ENCODE measurements at regions not wholly inside any gene's neighbourhood (a gene's known extent, or its start where the extent isn't known, plus 50 kb on each side); places are given as distances from the start of the nearest gene placed in this dataset.
A peak's percentile ranks its signal among the peaks of the same experiment; 100 is the strongest.
"Not testable (repeated sequence)": the region's sequence is repeated elsewhere in the genome, so short reads cannot be mapped to it uniquely, and the experiment has no call there.

DNA sequence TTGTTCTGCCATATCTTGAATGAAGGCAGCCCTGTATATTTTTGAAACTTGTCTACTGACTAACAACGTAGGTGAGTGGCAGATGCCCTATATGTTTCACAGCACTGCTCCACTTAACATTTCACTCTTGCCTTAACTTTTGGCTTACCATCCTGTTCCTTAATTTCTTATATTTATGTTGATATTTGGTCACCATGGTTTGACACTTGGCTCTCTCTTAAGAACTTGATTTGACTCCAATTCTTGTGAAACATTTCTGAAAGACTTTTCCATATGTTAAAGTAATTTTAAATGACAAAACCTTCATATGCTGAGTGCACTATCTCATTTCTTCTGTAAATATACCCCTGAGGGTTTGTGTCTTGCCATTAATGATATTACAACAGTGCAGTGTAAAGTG is 434.3 kb upstream of the IMPG1 start:
- H3K9ac ChIP-seq (ENCODE audit: low read depth, low read length) = no peak overlapping the region
- no peak overlapping the region for H2AFZ ChIP-seq (ENCODE audit: low read depth, low read length)
- H3K79me2 ChIP-seq (ENCODE audit: insufficient read depth, low read length) = no peaks in the 10 kb centered on the region
- H3K4me2 ChIP-seq (ENCODE audit: insufficient read depth, low read length) = no peak overlapping the region
- H3K36me3 ChIP-seq (ENCODE audit: insufficient read depth, low read length) = no peaks in the 10 kb centered on the region
- H3K9me3 ChIP-seq (ENCODE audit: insufficient read depth, low read length, severe bottlenecking) = no peaks in the 10 kb centered on the region
- TF ChIP-seq EZH2 (IDR thresholded peaks at IDR 0.05; ENCODE audit: borderline replicate concordance, low read depth, low read length, severe bottlenecking) (no peak), CTCF (IDR thresholded peaks at IDR 0.05; ENCODE audit: borderline replicate concordance, extremely low read depth, low read length, poor library complexity, severe bottlenecking) (no peak)
- H3K4me1 ChIP-seq (ENCODE audit: insufficient read depth, low read length) = no peaks in the 10 kb centered on the region
- no peaks in the 10 kb centered on the region for H3K27me3 ChIP-seq (ENCODE audit: insufficient read depth, low read length, poor library complexity)
- no peak overlapping the region for H3K27ac ChIP-seq (ENCODE audit: low read length)
- no peak overlapping the region for H3K4me3 ChIP-seq (ENCODE audit: low read depth in 1 of 2, low read length in 2 of 2)
- ATAC-seq (ENCODE audit: insufficient read depth, low read depth) (no peak), DNase-seq (no peak)
- H4K20me1 ChIP-seq (ENCODE audit: insufficient read depth, low read length) = no peaks in the 10 kb centered on the region

DNA sequence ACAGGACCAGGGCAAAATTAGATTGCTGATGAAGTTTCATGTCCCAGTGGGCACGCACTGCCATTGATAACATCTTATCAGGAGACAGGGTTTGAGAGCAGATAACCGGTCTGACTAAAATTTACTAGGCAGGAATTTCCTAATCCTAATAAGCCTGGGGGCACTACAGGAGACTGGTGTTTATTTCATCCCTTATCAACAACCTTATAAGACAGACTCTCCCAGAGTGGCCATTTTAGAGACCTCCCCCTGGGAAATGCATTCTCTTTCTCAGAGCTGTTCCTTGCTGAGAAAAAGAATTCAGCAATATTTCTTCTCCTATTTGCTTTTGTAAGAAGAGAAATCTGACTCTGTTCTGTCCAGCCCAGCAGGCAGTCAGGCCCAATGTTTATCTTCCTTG is 423.4 kb upstream of the IMPG1 start:
- no peaks in the 10 kb centered on the region for H3K4me1 ChIP-seq (ENCODE audit: insufficient read depth, low read length)
- no peaks in the 10 kb centered on the region for H4K20me1 ChIP-seq (ENCODE audit: insufficient read depth, low read length)
- H3K9ac ChIP-seq (ENCODE audit: low read depth, low read length) = no peak overlapping the region
- no peak overlapping the region for H2AFZ ChIP-seq (ENCODE audit: low read depth, low read length)
- H3K27me3 ChIP-seq (ENCODE audit: insufficient read depth, low read length, poor library complexity) = no peaks in the 10 kb centered on the region
- H3K4me2 ChIP-seq (ENCODE audit: insufficient read depth, low read length) = no peak overlapping the region
- ATAC-seq (ENCODE audit: insufficient read depth, low read depth) = no peak
- no peaks in the 10 kb centered on the region for H3K9me3 ChIP-seq (ENCODE audit: insufficient read depth, low read length, severe bottlenecking)
- H3K4me3 ChIP-seq (ENCODE audit: low read depth in 1 of 2, low read length in 2 of 2) = no peak overlapping the region
- H3K79me2 ChIP-seq (ENCODE audit: insufficient read depth, low read length) = no peaks in the 10 kb centered on the region
- H3K27ac ChIP-seq (ENCODE audit: low read length) = no peak overlapping the region
- DNase-seq = peak; percentile 5
- no peaks in the 10 kb centered on the region for H3K36me3 ChIP-seq (ENCODE audit: insufficient read depth, low read length)
- TF ChIP-seq EZH2 (IDR thresholded peaks at IDR 0.05; ENCODE audit: borderline replicate concordance, low read depth, low read length, severe bottlenecking) = no peak
- no peak for TF ChIP-seq CTCF (IDR thresholded peaks at IDR 0.05; ENCODE audit: borderline replicate concordance, extremely low read depth, low read length, poor library complexity, severe bottlenecking)

DNA sequence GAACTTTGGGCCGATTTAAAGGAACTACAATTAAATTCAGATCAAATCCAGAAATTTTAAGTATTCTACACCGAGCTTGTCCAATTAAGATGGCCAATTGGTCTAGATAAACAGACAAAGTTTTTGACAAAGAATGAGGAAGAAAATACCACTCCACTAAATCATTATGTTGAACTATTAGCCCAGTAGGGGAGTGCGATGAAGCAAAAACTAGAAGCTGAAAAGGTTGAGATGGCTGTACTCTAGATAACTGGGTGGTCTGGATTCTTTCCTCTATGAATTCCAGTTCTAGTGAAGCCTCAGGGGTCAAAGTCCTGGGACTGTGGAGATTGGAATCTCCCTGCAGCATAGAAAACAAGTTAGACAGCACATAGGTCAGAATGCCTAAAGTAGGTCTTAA is 418.9 kb upstream of the IMPG1 start:
- not testable (repeated sequence) for H3K27me3 ChIP-seq (ENCODE audit: insufficient read depth, low read length, poor library complexity); H3K9me3 ChIP-seq (ENCODE audit: insufficient read depth, low read length, severe bottlenecking); H3K4me1 ChIP-seq (ENCODE audit: insufficient read depth, low read length); DNase-seq; H4K20me1 ChIP-seq (ENCODE audit: insufficient read depth, low read length); H3K36me3 ChIP-seq (ENCODE audit: insufficient read depth, low read length); H3K9ac ChIP-seq (ENCODE audit: low read depth, low read length); H2AFZ ChIP-seq (ENCODE audit: low read depth, low read length); ATAC-seq (ENCODE audit: insufficient read depth, low read depth); H3K4me2 ChIP-seq (ENCODE audit: insufficient read depth, low read length); H3K27ac ChIP-seq (ENCODE audit: low read length); H3K79me2 ChIP-seq (ENCODE audit: insufficient read depth, low read length); H3K4me3 ChIP-seq (ENCODE audit: low read depth in 1 of 2, low read length in 2 of 2)

DNA sequence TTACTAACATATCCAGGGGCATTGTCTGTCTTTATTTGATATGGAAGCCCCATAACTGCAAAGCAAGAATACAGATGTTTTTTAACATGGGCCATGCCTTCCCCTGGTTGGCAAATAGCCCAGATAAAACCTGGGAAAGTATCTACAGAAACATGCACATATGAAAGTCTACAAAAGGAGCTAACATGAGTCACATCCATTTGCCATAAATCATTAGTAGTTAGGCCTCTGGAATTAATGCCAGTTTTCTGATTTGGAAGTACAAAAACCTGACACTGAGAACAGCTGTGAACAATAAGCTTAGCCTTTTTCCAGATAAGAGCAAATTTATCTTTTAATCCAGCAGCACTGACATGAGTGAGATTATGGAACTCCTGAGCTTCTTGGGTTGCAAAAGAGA is 418.0 kb upstream of the IMPG1 start:
- Histone ChIP-seq H4K20me1 (ENCODE audit: insufficient read depth, low read length) (no peaks in the 10 kb centered on the region), H3K4me1 (ENCODE audit: insufficient read depth, low read length) (no peaks in the 10 kb centered on the region), H3K27ac (ENCODE audit: low read length) (no peak overlapping the region), H3K9ac (ENCODE audit: low read depth, low read length) (no peak overlapping the region), H2AFZ (ENCODE audit: low read depth, low read length) (no peak overlapping the region), H3K79me2 (ENCODE audit: insufficient read depth, low read length) (no peaks in the 10 kb centered on the region), H3K36me3 (ENCODE audit: insufficient read depth, low read length) (no peaks in the 10 kb centered on the region), H3K4me2 (ENCODE audit: insufficient read depth, low read length) (no peak overlapping the region), H3K4me3 (ENCODE audit: low read depth in 1 of 2, low read length in 2 of 2) (no peak overlapping the region), H3K9me3 (ENCODE audit: insufficient read depth, low read length, severe bottlenecking) (no peaks in the 10 kb centered on the region), H3K27me3 (ENCODE audit: insufficient read depth, low read length, poor library complexity) (no peaks in the 10 kb centered on the region)
- TF ChIP-seq CTCF (IDR thresholded peaks at IDR 0.05; ENCODE audit: borderline replicate concordance, extremely low read depth, low read length, poor library complexity, severe bottlenecking) = no peak
- no peak for TF ChIP-seq EZH2 (IDR thresholded peaks at IDR 0.05; ENCODE audit: borderline replicate concordance, low read depth, low read length, severe bottlenecking)
- no peak for DNase-seq
- ATAC-seq (ENCODE audit: insufficient read depth, low read depth) = no peak

Measured in DND-41 (cell line).